ENCODE measurements at regions not wholly inside any gene's neighbourhood (a gene's known extent, or its start where the extent isn't known, plus 50 kb on each side); places are given as distances from the start of the nearest gene placed in this dataset.

DNA sequence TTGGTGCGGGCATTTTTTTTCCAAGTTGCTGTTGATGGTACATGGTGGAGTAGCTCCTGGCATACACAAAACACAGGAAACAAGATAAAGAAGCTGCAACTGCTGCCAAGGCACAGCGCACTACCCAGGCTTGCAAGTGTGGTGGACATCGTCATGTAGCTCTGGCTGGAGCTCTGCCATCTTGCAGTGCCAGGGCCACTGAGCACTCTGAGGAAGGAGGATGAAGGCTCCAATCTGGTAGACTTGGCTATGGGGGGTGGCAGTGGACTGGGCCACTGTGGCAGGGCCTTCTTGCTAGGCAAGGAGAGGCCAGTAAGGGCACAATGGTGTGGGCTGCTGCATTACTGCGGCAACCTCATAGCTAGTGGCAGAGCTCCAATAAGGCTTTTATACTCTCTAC, 263.5 kb downstream of the CENPW start:
- ATAC-seq (no peak), DNase-seq (no peak)
- Mint-ChIP-seq H3K4me3 (no peak overlapping the region), H3K27ac (no peak overlapping the region), H3K4me1 (no peaks in the 10 kb centered on the region), H3K9me3 (peaks cover 12 to 23% of the 10 kb centered on the region in 2 donors), H3K36me3 (peaks cover 5% of the 10 kb centered on the region), H3K27me3 (ENCODE audit: low read depth in 2 of 2) (no peaks in the 10 kb centered on the region)
- H3K4me3 ChIP-seq (ENCODE audit: low read length), result no peak overlapping the region
- H3K27me3 ChIP-seq (ENCODE audit: control insufficient read depth, insufficient read depth, low read length), result no peaks in the 10 kb centered on the region
- H3K27ac ChIP-seq (ENCODE audit: low read length), result no peak overlapping the region
- 96% methylated on average over 4 of the region's 4 CpGs for WGBS (ENCODE audit: insufficient coverage)
- H3K36me3 ChIP-seq (ENCODE audit: control insufficient read depth, insufficient read depth, low read length), result no peaks in the 10 kb centered on the region
- no peaks in the 10 kb centered on the region for H3K4me1 ChIP-seq (ENCODE audit: control insufficient read depth, insufficient read depth, low read length)
- TF ChIP-seq, protein P1, sequence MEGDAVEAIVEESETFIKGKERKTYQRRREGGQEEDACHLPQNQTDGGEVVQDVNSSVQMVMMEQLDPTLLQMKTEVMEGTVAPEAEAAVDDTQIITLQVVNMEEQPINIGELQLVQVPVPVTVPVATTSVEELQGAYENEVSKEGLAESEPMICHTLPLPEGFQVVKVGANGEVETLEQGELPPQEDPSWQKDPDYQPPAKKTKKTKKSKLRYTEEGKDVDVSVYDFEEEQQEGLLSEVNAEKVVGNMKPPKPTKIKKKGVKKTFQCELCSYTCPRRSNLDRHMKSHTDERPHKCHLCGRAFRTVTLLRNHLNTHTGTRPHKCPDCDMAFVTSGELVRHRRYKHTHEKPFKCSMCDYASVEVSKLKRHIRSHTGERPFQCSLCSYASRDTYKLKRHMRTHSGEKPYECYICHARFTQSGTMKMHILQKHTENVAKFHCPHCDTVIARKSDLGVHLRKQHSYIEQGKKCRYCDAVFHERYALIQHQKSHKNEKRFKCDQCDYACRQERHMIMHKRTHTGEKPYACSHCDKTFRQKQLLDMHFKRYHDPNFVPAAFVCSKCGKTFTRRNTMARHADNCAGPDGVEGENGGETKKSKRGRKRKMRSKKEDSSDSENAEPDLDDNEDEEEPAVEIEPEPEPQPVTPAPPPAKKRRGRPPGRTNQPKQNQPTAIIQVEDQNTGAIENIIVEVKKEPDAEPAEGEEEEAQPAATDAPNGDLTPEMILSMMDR (IDR thresholded peaks at IDR 0.05), result no peak
- intact Hi-C loops (cut with micrococcal nuclease), result no loop called here
- no peaks in the 10 kb centered on the region for H3K9me3 ChIP-seq (ENCODE audit: control insufficient read depth, insufficient read depth, low read length)

DNA sequence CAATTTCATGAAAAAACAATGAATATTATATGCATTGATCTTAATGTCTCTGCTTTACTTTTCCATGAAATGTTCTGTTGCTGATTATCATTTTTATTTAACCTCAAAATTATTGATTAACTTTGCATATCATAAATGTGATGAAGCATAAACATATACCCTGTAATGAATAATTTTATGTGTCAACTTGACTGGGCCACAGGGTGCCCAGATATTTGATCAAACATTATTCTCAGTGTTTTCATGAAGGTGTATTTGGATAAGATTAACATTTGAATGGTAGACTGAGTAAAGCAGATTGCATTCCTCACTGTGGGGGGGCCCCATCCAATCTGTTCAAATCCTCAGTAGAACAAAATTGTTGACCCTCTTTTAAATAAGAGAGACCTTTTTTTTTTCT, 265.2 kb downstream of the CENPW start:
- no peak overlapping the region for H3K27ac Mint-ChIP-seq
- no peaks in the 10 kb centered on the region for H3K36me3 ChIP-seq (ENCODE audit: control insufficient read depth, insufficient read depth, low read length)
- no peak overlapping the region for H3K4me3 Mint-ChIP-seq
- H3K27me3 ChIP-seq (ENCODE audit: control insufficient read depth, insufficient read depth, low read length), result no peaks in the 10 kb centered on the region
- no peak for ATAC-seq
- no peaks in the 10 kb centered on the region for H3K4me1 Mint-ChIP-seq
- TF ChIP-seq, protein P1 (IDR thresholded peaks at IDR 0.05), result no peak
- H3K4me3 ChIP-seq (ENCODE audit: low read length), result no peak overlapping the region
- H3K27ac ChIP-seq (ENCODE audit: low read length), result no peak overlapping the region
- no peaks in the 10 kb centered on the region for H3K4me1 ChIP-seq (ENCODE audit: control insufficient read depth, insufficient read depth, low read length)
- DNase-seq, result no peak
- peaks cover 16 to 18% of the 10 kb centered on the region in 2 donors for H3K9me3 Mint-ChIP-seq
- no peaks in the 10 kb centered on the region for H3K9me3 ChIP-seq (ENCODE audit: control insufficient read depth, insufficient read depth, low read length)
- peaks cover 5% of the 10 kb centered on the region for H3K36me3 Mint-ChIP-seq
- H3K27me3 Mint-ChIP-seq (ENCODE audit: low read depth in 2 of 2), result no peaks in the 10 kb centered on the region
- intact Hi-C loops (cut with micrococcal nuclease), result no loop called here

DNA sequence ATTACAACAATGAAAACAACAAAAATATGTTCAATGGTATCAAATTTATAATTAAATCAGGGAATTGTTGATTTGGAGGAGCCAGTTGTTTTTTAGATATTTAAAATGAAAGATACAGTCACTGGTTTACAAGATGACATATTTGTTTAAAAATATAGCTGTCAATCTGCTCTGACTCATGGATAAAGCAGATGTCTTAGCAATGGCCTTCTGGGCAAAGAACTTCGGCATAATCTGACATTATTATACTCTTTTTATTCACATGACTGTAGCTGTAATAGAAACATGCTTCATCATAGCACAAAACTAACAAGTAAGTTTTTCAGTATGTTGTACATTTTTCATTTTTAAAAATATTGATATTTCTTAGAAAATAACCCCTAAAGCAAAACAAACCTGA, 267.4 kb downstream of the CENPW start:
- Histone ChIP-seq H3K4me3 (ENCODE audit: low read length) (no peak overlapping the region), H3K4me1 (ENCODE audit: control insufficient read depth, insufficient read depth, low read length) (no peaks in the 10 kb centered on the region), H3K9me3 (ENCODE audit: control insufficient read depth, insufficient read depth, low read length) (no peaks in the 10 kb centered on the region), H3K36me3 (ENCODE audit: control insufficient read depth, insufficient read depth, low read length) (no peaks in the 10 kb centered on the region), H3K27me3 (ENCODE audit: control insufficient read depth, insufficient read depth, low read length) (no peaks in the 10 kb centered on the region), H3K27ac (ENCODE audit: low read length) (no peak overlapping the region)
- H3K4me1 Mint-ChIP-seq, result no peaks in the 10 kb centered on the region
- DNase-seq, result no peak
- peaks cover 15 to 28% of the 10 kb centered on the region in 2 donors for H3K9me3 Mint-ChIP-seq
- H3K27me3 Mint-ChIP-seq (ENCODE audit: low read depth in 2 of 2), result no peaks in the 10 kb centered on the region
- intact Hi-C loops (cut with micrococcal nuclease), result no loop called here
- TF ChIP-seq, protein P1 (IDR thresholded peaks at IDR 0.05), result no peak
- no peak overlapping the region for H3K27ac Mint-ChIP-seq
- peaks cover 13% of the 10 kb centered on the region for H3K36me3 Mint-ChIP-seq
- no peak overlapping the region for H3K4me3 Mint-ChIP-seq
- WGBS (ENCODE audit: insufficient coverage), result 88% methylated on average over 1 of the region's 1 CpG
- no peak for ATAC-seq

DNA sequence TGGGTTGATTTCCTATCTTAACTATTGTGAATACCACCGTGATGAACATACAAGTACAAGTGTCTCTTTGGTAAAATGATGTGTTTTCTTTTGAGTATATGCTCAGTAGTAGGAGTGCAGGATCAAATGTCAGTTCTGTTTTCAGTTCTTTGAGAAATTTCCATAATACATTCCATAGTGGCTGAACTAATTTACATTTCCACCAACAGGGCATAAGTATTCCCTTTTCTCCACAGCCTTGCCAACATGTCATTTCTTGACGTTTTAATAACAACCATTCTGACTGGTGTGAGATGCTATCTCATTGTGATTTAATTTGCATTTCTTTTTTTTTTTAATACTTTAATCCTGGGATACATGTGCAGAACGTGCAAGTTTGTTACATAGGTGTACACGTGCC, 268.8 kb downstream of the CENPW start:
- H3K9me3 Mint-ChIP-seq, result peaks cover 19 to 34% of the 10 kb centered on the region in 2 donors
- H3K27ac Mint-ChIP-seq, result no peak overlapping the region
- no peaks in the 10 kb centered on the region for H3K4me1 Mint-ChIP-seq
- Histone ChIP-seq H3K9me3 (ENCODE audit: control insufficient read depth, insufficient read depth, low read length) (no peaks in the 10 kb centered on the region), H3K27me3 (ENCODE audit: control insufficient read depth, insufficient read depth, low read length) (no peaks in the 10 kb centered on the region), H3K27ac (ENCODE audit: low read length) (no peak overlapping the region), H3K36me3 (ENCODE audit: control insufficient read depth, insufficient read depth, low read length) (no peaks in the 10 kb centered on the region), H3K4me3 (ENCODE audit: low read length) (no peak overlapping the region), H3K4me1 (ENCODE audit: control insufficient read depth, insufficient read depth, low read length) (no peaks in the 10 kb centered on the region)
- DNase-seq (no peak), ATAC-seq (no peak)
- no peaks in the 10 kb centered on the region for H3K27me3 Mint-ChIP-seq (ENCODE audit: low read depth in 2 of 2)
- no peak overlapping the region for H3K4me3 Mint-ChIP-seq
- intact Hi-C loops (cut with micrococcal nuclease), result no loop called here
- WGBS (ENCODE audit: insufficient coverage), result 80% methylated on average over 3 of the region's 4 CpGs
- TF ChIP-seq, protein P1 (IDR thresholded peaks at IDR 0.05), result no peak
- H3K36me3 Mint-ChIP-seq, result peaks cover 19% of the 10 kb centered on the region
